ENCODE measurements at regions not wholly inside any gene's neighbourhood (a gene's known extent, or its start where the extent isn't known, plus 50 kb on each side); places are given as distances from the start of the nearest gene placed in this dataset.

GRCh38 chr1:181152892-181153633 lies 64.6 kb downstream of the IER5 start:
- TF ChIP-seq EZH2 (IDR thresholded peaks at IDR 0.05; ENCODE audit: low read length) (no peak), CTCF (optimal IDR thresholded peaks at IDR 0.05 in 1 of 3, IDR thresholded peaks at IDR 0.05 in 1 of 3, conservative IDR thresholded peaks at IDR 0.05 in 1 of 3; ENCODE audit: extremely low read depth in 1 of 3, insufficient read depth in 2 of 3, low read length in 3 of 3) (no peak)
- Histone ChIP-seq H4K20me1 (ENCODE audit: control insufficient read depth, extremely low read depth, insufficient read depth, low read length) (no peaks in the 10 kb centered on the region), H3K4me2 (ENCODE audit: control insufficient read depth, extremely low read depth, insufficient read depth, low read depth, low read length) (peak overlapping the region; percentile 34), H3K27ac (ENCODE audit: control insufficient read depth, insufficient read depth, low read length) (no peak overlapping the region), H3K79me2 (ENCODE audit: control insufficient read depth, insufficient read depth, low read length) (no peaks in the 10 kb centered on the region), H2AFZ (ENCODE audit: control insufficient read depth, low read length) (peak overlapping the region; percentile 73), H3K4me3 (ENCODE audit: control insufficient read depth in 2 of 3, extremely low read depth in 1 of 3, insufficient read depth in 2 of 3, low read depth in 1 of 3, low read length in 3 of 3) (no peak overlapping the region), H3K9ac (ENCODE audit: control insufficient read depth, extremely low read depth, insufficient read depth, low read length) (no peak overlapping the region), H3K27me3 (ENCODE audit: control insufficient read depth, extremely low read depth, insufficient read depth, low read length) (no peaks in the 10 kb centered on the region), H3K36me3 (ENCODE audit: control insufficient read depth in 2 of 2, extremely low read depth in 1 of 2, insufficient read depth in 2 of 2, low read length in 2 of 2) (no peaks in the 10 kb centered on the region), H3K9me1 (ENCODE audit: control insufficient read depth, extremely low read depth, insufficient read depth, low read length) (no peaks in the 10 kb centered on the region), H3K9me3 (ENCODE audit: control insufficient read depth, low read depth, low read length) (no peaks in the 10 kb centered on the region), H3K4me1 (ENCODE audit: control insufficient read depth, extremely low read depth, insufficient read depth, low read length) (peaks cover 30% of the 10 kb centered on the region)
- no peak for FAIRE-seq
- dilution Hi-C loops (cut with MboI; ENCODE audit: extremely low pct_ligation_motif_present, low sequenced_read_pairs), result no loop called here
- DNase-seq (ENCODE audit: low read depth, low spot score), result no peak

- FAIRE-seq (no peak), DNase-seq (ENCODE audit: low read depth, low spot score) (no peak)
- H3K9me1 ChIP-seq (ENCODE audit: control insufficient read depth, extremely low read depth, insufficient read depth, low read length), result no peaks in the 10 kb centered on the region
- no peaks in the 10 kb centered on the region for H3K9me3 ChIP-seq (ENCODE audit: control insufficient read depth, low read depth, low read length)
- no peaks in the 10 kb centered on the region for H3K36me3 ChIP-seq (ENCODE audit: control insufficient read depth in 2 of 2, extremely low read depth in 1 of 2, insufficient read depth in 2 of 2, low read length in 2 of 2)
- peaks cover 29% of the 10 kb centered on the region for H3K4me1 ChIP-seq (ENCODE audit: control insufficient read depth, extremely low read depth, insufficient read depth, low read length)
- H3K27me3 ChIP-seq (ENCODE audit: control insufficient read depth, extremely low read depth, insufficient read depth, low read length), result no peaks in the 10 kb centered on the region
- H3K9ac ChIP-seq (ENCODE audit: control insufficient read depth, extremely low read depth, insufficient read depth, low read length), result no peak overlapping the region
- H4K20me1 ChIP-seq (ENCODE audit: control insufficient read depth, extremely low read depth, insufficient read depth, low read length), result no peaks in the 10 kb centered on the region
- H3K4me2 ChIP-seq (ENCODE audit: control insufficient read depth, extremely low read depth, insufficient read depth, low read depth, low read length), result no peak overlapping the region
- no peak overlapping the region for H3K27ac ChIP-seq (ENCODE audit: control insufficient read depth, insufficient read depth, low read length)
- dilution Hi-C loops (cut with MboI; ENCODE audit: extremely low pct_ligation_motif_present, low sequenced_read_pairs), result no loop called here
- no peak overlapping the region for H2AFZ ChIP-seq (ENCODE audit: control insufficient read depth, low read length)
- TF ChIP-seq EZH2 (IDR thresholded peaks at IDR 0.05; ENCODE audit: low read length) (no peak), CTCF (optimal IDR thresholded peaks at IDR 0.05 in 1 of 3, IDR thresholded peaks at IDR 0.05 in 1 of 3, conservative IDR thresholded peaks at IDR 0.05 in 1 of 3; ENCODE audit: extremely low read depth in 1 of 3, insufficient read depth in 2 of 3, low read length in 3 of 3) (no peak)
- no peaks in the 10 kb centered on the region for H3K79me2 ChIP-seq (ENCODE audit: control insufficient read depth, insufficient read depth, low read length)
- H3K4me3 ChIP-seq (ENCODE audit: control insufficient read depth in 2 of 3, extremely low read depth in 1 of 3, insufficient read depth in 2 of 3, low read depth in 1 of 3, low read length in 3 of 3), result no peak overlapping the region
These were observed 65.1 kb downstream of the IER5 start for GRCh38 chr1:181153634-181153961.
